Prostate gland (tissue), 2 donors: ENCODE measurements at regions not wholly inside any gene's neighbourhood (a gene's known extent, or its start where the extent isn't known, plus 50 kb on each side); places are given as distances from the start of the nearest gene placed in this dataset.

Source experiments
- DNase-seq: peaks from one replicate; pipeline ENCODE4 v3.0.0-alpha.2; 2019; ENCODE audit warnings: low spot score
- H3K27ac ChIP-seq, 2 donors: fragments of 200-600 bp; sonication (generic); 2 replicates each; pipeline ENCODE4 v1.5.1; 2017 to 2019
- H3K27me3 ChIP-seq: fragments of 200-600 bp; sonication (generic); replicated peaks from 2 replicates; pipeline ENCODE4 v1.5.1; 2019; ENCODE audit not compliant: insufficient read depth
- H3K36me3 ChIP-seq, 2 donors: fragments of 200-600 bp; sonication (generic); 1 replicate in 1 of 2; 2 replicates in 1 of 2; pipeline versions ENCODE4 v1.5.1 to v1.8.1; 2017 to 2019
- H3K4me1 ChIP-seq: fragments of 200-600 bp; sonication (generic); replicated peaks from 2 replicates; pipeline ENCODE4 v1.5.1; 2019
- H3K4me3 ChIP-seq, 2 donors: fragments of 200-600 bp; sonication (generic); 2 replicates each; pipeline ENCODE4 v1.5.1; 2017 to 2019
- H3K9me3 ChIP-seq: fragments of 200-600 bp; sonication (generic); 2 replicates; pipeline ENCODE4 v1.5.1; 2017
- CTCF ChIP-seq, 4 experiments: fragments of 200-600 bp in 2 of 4; fragments of 450-650 bp in 2 of 4; sonication (generic) in 2 of 4; IDR thresholded peaks; 1 replicate in 3 of 4; 2 replicates in 1 of 4; pipeline ENCODE4 v1.5.1; 2016 to 2019; ENCODE audit warnings: antibody characterized with exemption in 4 of 4, mild to moderate bottlenecking in 2 of 4, moderate library complexity in 2 of 4
- POLR2A ChIP-seq: fragments of 450-650 bp; IDR thresholded peaks from one replicate; pipeline ENCODE4 v1.6.1; 2016; ENCODE audit warnings: antibody characterized with exemption, mild to moderate bottlenecking
- POLR2AphosphoS5 ChIP-seq: sonication (generic); formaldehyde crosslinking; IDR thresholded peaks from one replicate; pipeline ENCODE4 v1.6.1; 2017; ENCODE audit warnings: antibody characterized with exemption
- WGBS: methylation state at CpG from one replicate; pipeline ENCODE4 v1.1.5; 2018; 5-methylcytosine and 5-hydroxymethylcytosine counted together
- intact Hi-C: fragments of 100-400 bp; cut with DNase I; formaldehyde crosslinking; loops from one replicate; pipeline ENCODE4 v1.14.2; 2022

GRCh38 chr11:29002816-29003215, 894.6 kb downstream of the METTL15 start:
- WGBS, result 75% methylated on average over 3 of the region's 3 CpGs
- no peak for DNase-seq
- Histone ChIP-seq H3K27me3 (no peaks in the 10 kb centered on the region), H3K27ac (no peak overlapping the region), H3K36me3 (no peaks in the 10 kb centered on the region), H3K4me1 (no peaks in the 10 kb centered on the region), H3K9me3 (no peaks in the 10 kb centered on the region), H3K4me3 (no peak overlapping the region)
- intact Hi-C loops, result no loop called here
- TF ChIP-seq POLR2A (no peak), CTCF (IDR thresholded peaks at IDR 0.05) (no peak), POLR2AphosphoS5 (no peak)

- Histone ChIP-seq H3K4me1 (no peaks in the 10 kb centered on the region), H3K27me3 (no peaks in the 10 kb centered on the region), H3K4me3 (no peak overlapping the region), H3K36me3 (no peaks in the 10 kb centered on the region), H3K27ac (no peak overlapping the region), H3K9me3 (no peaks in the 10 kb centered on the region)
- 90% methylated on average over 1 of the region's 1 CpG for WGBS
- TF ChIP-seq POLR2A (no peak), POLR2AphosphoS5 (no peak), CTCF (IDR thresholded peaks at IDR 0.05) (no peak)
- intact Hi-C loops, result no loop called here
- no peak for DNase-seq
Measured at GRCh38 chr11:28999620-29000019, 891.4 kb downstream of the METTL15 start.

- Histone ChIP-seq H3K4me3 (no peak overlapping the region), H3K27ac (no peak overlapping the region), H3K9me3 (no peaks in the 10 kb centered on the region), H3K27me3 (no peaks in the 10 kb centered on the region), H3K4me1 (no peaks in the 10 kb centered on the region), H3K36me3 (no peaks in the 10 kb centered on the region)
- intact Hi-C loops, result no loop called here
- TF ChIP-seq POLR2A, result no peak
- TF ChIP-seq POLR2AphosphoS5, result no peak
- TF ChIP-seq CTCF (IDR thresholded peaks at IDR 0.05), result no peak
- DNase-seq, result no peak
- WGBS, result 50% methylated on average over 2 of the region's 2 CpGs
Measured at GRCh38 chr11:28992996-28993395, 884.8 kb downstream of the METTL15 start.

GRCh38 chr11:28984231-28984630, 876.0 kb downstream of the METTL15 start:
- H3K27ac ChIP-seq, result no peak overlapping the region
- intact Hi-C loops, result no loop called here
- DNase-seq, result no peak
- 96% methylated on average over 4 of the region's 4 CpGs for WGBS
- H3K4me3 ChIP-seq, result no peak overlapping the region
- no peaks in the 10 kb centered on the region for H3K36me3 ChIP-seq
- no peaks in the 10 kb centered on the region for H3K4me1 ChIP-seq
- H3K9me3 ChIP-seq, result no peaks in the 10 kb centered on the region
- H3K27me3 ChIP-seq, result no peaks in the 10 kb centered on the region
- no peak for TF ChIP-seq POLR2AphosphoS5
- no peak for TF ChIP-seq POLR2A
- TF ChIP-seq CTCF (IDR thresholded peaks at IDR 0.05), result no peak

GRCh38 chr11:28983780-28984179, 875.6 kb downstream of the METTL15 start:
- WGBS, result 50% methylated on average over 3 of the region's 3 CpGs
- Histone ChIP-seq H3K36me3 (no peaks in the 10 kb centered on the region), H3K4me3 (no peak overlapping the region), H3K9me3 (no peaks in the 10 kb centered on the region), H3K27me3 (no peaks in the 10 kb centered on the region), H3K27ac (no peak overlapping the region), H3K4me1 (no peaks in the 10 kb centered on the region)
- no peak for TF ChIP-seq POLR2AphosphoS5
- TF ChIP-seq POLR2A, result no peak
- no peak for TF ChIP-seq CTCF (IDR thresholded peaks at IDR 0.05)
- no peak for DNase-seq
- intact Hi-C loops, result no loop called here
